Psoas muscle (tissue), 7 donors: ENCODE measurements at regions not wholly inside any gene's neighbourhood (a gene's known extent, or its start where the extent isn't known, plus 50 kb on each side); places are given as distances from the start of the nearest gene placed in this dataset.

ENCODE experiments used
- ATAC-seq, 4 donors: fragments of 200-7000 bp; cut with Tn5 transposase; one replicate each; pipeline ENCODE4 v1.9.1; 2020; ENCODE audit warnings: moderate library complexity in 3 of 4, mild to moderate bottlenecking in 2 of 4
- DNase-seq, 2 donors: peaks; one replicate each; pipeline ENCODE4 v3.0.0-alpha.2; 2020
- H3K27ac ChIP-seq: fragments of 200-600 bp; one replicate; pipeline ENCODE4 v1.8.0; 2022
- H3K27me3 ChIP-seq, 3 donors: fragments of 200-600 bp in 1 of 3; one replicate each; pipeline versions ENCODE4 v1.6.1 to v1.8.0; 2013 to 2022; ENCODE audit warnings: low read length in 2 of 3, mild to moderate bottlenecking in 2 of 3, moderate library complexity in 1 of 3; ENCODE audit not compliant: insufficient read depth in 3 of 3
- H3K36me3 ChIP-seq, 2 donors: fragments of 200-600 bp in 1 of 2; one replicate each; pipeline versions ENCODE4 v1.6.1 to v1.8.0; 2013 to 2022; ENCODE audit warnings: low read depth in 1 of 2, mild to moderate bottlenecking in 1 of 2, moderate library complexity in 1 of 2; ENCODE audit not compliant: insufficient read depth in 1 of 2
- H3K4me1 ChIP-seq: fragments of 200-600 bp; one replicate; pipeline ENCODE4 v1.8.0; 2022
- H3K4me3 ChIP-seq: fragments of 200-600 bp; one replicate; pipeline ENCODE4 v1.8.0; 2022; ENCODE audit warnings: mild to moderate bottlenecking
- H3K9me3 ChIP-seq: fragments of 200-600 bp; one replicate; pipeline ENCODE4 v1.8.0; 2022
- CTCF ChIP-seq: fragments of 200-600 bp; IDR thresholded peaks from one replicate; pipeline ENCODE4 v1.8.0; 2022; ENCODE audit warnings: antibody characterized with exemption
- WGBS, 3 donors: extraction: QIAGEN DNeasy Blood & Tissue Kit; methylation state at CpG; one replicate each; pipeline versions ENCODE4 v1.1.6 to v1.1.7; 2013; 5-methylcytosine and 5-hydroxymethylcytosine counted together
- intact Hi-C, 2 donors: fragments of 100-400 bp; cut with DNase I; formaldehyde crosslinking; loops; one replicate each; pipeline versions ENCODE4 v1.11.0 to v1.14.2; 2022
- donor health status: healthy with polysubstance abuse.
- donor health status: DM: no; HTN: no; CAD: no; lungs with moderate emphysema.
- donor health status: Bipolar disorder and iron deficiency.
- donor health status: healthy.
- donor health status: DM: yes; HTN: yes; CAD: no.
- donor health status: DM: no; HTN: no; CAD: no.
- donor health status: DM: yes; HTN: yes; CAD: no.

DNA sequence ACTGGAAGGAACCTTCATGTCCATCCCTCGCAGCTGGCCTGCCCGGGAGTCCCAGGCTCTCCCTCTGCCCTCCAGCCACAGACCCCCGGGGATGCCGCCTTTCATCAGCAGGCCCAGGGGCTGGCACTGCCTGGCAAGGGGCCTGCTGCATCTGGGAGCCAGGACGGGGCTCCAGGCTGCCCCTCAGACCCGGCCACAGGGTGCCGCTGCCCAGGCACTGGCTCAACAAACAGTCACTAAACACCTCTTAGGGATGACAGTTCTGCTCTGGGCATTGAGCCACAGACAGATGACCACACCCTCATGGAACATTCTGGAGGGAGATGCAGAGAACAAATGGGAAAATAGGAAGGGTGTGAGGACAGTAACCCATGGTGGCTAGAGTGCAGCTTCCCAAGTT, 109.3 kb downstream of the HMX1 start:
- Histone ChIP-seq H3K36me3 (no peaks in the 10 kb centered on the region), H3K9me3 (no peaks in the 10 kb centered on the region), H3K4me1 (no peaks in the 10 kb centered on the region), H3K27ac (no peak overlapping the region), H3K4me3 (no peak overlapping the region), H3K27me3 (peaks cover 0 to 22% (median 4%) of the 10 kb centered on the region in 3 donors)
- peak in 1 of 2 donors; percentile 23 for DNase-seq
- 40 to 58% (median 49%) methylated on average over 7 of the region's 7 CpGs for WGBS, 3 donors
- ATAC-seq: no peak
- intact Hi-C loops: no loop called here
- no peak for TF ChIP-seq CTCF

GRCh38 chr4:8761824-8762205, 109.8 kb downstream of the HMX1 start:
- WGBS, 3 donors: 45 to 51% (median 48%) methylated on average over 9 to 11 of the region's 11 CpGs
- no peaks in the 10 kb centered on the region for H3K9me3 ChIP-seq
- ATAC-seq (no peak), DNase-seq (peak in 1 of 2 donors; percentile 28)
- intact Hi-C loops: no loop called here
- H3K36me3 ChIP-seq: no peaks in the 10 kb centered on the region
- no peak overlapping the region for H3K27ac ChIP-seq
- peaks cover 0 to 17% (median 4%) of the 10 kb centered on the region in 3 donors for H3K27me3 ChIP-seq
- H3K4me3 ChIP-seq: no peak overlapping the region
- no peak for TF ChIP-seq CTCF
- H3K4me1 ChIP-seq: no peaks in the 10 kb centered on the region

GRCh38 chr4:8761167-8761823, 110.3 kb downstream of the HMX1 start:
- TF ChIP-seq CTCF: no peak
- 20 to 30% (median 23%) methylated on average over 17 of the region's 17 CpGs for WGBS, 3 donors
- intact Hi-C loops: no loop called here
- DNase-seq: peak in 1 of 2 donors; percentile 22
- Histone ChIP-seq H3K36me3 (no peaks in the 10 kb centered on the region), H3K4me3 (no peak overlapping the region), H3K4me1 (no peaks in the 10 kb centered on the region), H3K27me3 (peaks cover 0 to 16% (median 4%) of the 10 kb centered on the region in 3 donors), H3K9me3 (no peaks in the 10 kb centered on the region), H3K27ac (no peak overlapping the region)
- ATAC-seq: no peak

DNA sequence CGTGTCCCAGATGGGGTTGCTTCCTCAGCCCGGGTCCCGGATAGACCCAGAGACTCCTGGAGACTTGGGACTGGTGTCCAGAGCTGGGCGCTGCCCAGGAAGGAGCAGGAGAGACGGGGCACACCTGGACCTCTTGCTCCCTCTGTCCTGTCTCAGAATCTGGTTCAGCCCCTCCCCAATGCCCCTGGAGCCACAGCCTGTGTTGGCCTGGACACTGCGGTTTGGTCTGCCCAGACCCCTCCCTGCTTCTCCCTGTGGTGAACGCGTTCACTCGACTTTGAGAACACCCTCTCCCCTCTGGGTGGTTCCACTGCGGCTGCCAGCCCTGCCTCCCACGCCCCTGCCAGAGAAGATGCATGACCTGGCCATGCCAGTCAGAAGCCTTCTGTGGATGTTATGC, 111.1 kb downstream of the HMX1 start:
- Histone ChIP-seq H3K4me1 (no peaks in the 10 kb centered on the region), H3K27ac (no peak overlapping the region), H3K9me3 (no peaks in the 10 kb centered on the region), H3K4me3 (no peak overlapping the region), H3K27me3 (peaks cover 0 to 12% (median 4%) of the 10 kb centered on the region in 3 donors), H3K36me3 (no peaks in the 10 kb centered on the region)
- DNase-seq (peak in 1 of 2 donors; percentile 19), ATAC-seq (no peak)
- intact Hi-C loops: no loop called here
- 53 to 63% (median 59%) methylated on average over 11 of the region's 11 CpGs for WGBS, 3 donors
- no peak for TF ChIP-seq CTCF

GRCh38 chr4:8759987-8760386, 111.7 kb downstream of the HMX1 start:
- Histone ChIP-seq H3K27me3 (peaks cover 0 to 8% (median 4%) of the 10 kb centered on the region in 3 donors), H3K9me3 (no peaks in the 10 kb centered on the region), H3K36me3 (no peaks in the 10 kb centered on the region), H3K4me3 (no peak overlapping the region), H3K27ac (no peak overlapping the region), H3K4me1 (no peaks in the 10 kb centered on the region)
- intact Hi-C loops: no loop called here
- no peak for TF ChIP-seq CTCF
- ATAC-seq (no peak), DNase-seq (no peak)
- WGBS, 3 donors: 67 to 75% (median 72%) methylated on average over 19 of the region's 19 CpGs
